ENCODE measurements at regions not wholly inside any gene's neighbourhood (a gene's known extent, or its start where the extent isn't known, plus 50 kb on each side); places are given as distances from the start of the nearest gene placed in this dataset.

DNA sequence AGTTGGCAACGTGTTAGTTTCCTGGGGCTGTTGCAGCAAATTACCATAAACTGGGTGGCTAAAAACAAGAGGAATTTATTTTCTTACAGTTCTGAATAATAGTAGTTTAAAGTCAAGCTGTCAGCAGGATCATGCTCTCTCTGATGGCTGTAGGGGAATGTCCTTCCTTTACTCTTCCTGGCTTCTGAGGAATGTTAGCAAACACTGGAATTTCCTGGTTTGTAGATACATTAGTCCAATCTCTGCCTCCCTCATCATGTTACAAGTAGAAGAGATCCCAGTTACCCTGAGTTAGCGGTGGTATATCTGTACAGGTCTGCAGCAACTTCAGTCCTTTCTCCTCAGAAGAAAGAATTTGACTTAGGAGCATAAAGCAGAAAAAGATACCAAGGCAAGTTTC is 2249.1 kb downstream of the NCAM2 start:
- DNase-seq: no peak

DNA sequence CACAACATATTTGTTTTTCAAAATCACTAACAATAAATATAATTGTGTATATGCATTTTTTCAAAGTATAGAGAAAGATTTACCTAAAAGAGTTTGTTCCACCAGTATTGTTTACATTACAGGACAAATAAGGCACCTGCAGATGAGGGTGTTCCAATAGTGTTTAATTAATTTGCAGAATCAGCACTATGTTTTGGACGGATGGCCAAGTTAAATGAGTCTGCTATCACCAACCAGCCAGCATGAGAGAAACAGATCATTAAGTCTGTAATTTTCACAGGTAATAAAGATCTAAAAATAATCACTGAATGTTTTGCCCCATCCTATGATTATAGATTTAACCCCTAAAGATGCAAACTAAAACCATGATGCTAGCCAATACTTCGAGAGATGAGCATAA is 2247.0 kb downstream of the NCAM2 start:
- no peak for DNase-seq

DNA sequence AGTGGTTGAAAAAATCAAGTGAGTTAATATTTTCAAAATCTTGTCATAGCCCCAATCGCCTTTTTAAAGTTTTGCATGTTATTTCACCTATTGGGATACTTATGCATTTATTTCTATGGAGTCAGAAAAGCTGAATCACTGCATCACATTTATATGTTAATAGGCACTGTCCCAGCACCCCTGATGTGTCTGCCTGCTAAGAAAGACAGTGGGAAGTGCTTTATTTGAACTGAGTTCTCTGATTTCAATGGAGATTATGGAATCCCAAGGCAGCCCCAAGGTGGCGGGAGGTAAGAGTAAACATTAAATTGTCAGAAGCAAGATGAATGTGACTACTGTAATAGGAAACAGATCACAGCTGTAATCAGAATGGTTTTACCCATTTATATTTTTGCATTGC is 2225.7 kb downstream of the NCAM2 start:
- DNase-seq: no peak

DNA sequence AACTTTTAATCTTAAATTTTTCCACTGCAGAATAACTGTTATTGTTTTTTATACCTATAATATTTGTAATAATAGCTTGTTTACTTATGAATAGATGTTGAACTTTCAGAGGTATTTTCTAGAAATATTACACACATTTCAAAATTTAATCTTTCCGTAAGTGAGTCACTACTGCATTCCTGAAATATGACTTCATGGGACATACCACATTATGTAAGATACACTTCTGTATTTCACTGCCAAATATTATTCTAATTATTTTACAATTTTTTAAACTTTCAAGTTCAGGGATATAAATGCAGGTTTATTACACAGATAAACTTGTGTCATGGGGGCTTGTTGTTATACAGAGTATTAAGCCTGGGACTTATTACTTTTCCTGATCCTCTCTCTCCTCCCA is 2220.5 kb downstream of the NCAM2 start:
- no peak for DNase-seq

DNA sequence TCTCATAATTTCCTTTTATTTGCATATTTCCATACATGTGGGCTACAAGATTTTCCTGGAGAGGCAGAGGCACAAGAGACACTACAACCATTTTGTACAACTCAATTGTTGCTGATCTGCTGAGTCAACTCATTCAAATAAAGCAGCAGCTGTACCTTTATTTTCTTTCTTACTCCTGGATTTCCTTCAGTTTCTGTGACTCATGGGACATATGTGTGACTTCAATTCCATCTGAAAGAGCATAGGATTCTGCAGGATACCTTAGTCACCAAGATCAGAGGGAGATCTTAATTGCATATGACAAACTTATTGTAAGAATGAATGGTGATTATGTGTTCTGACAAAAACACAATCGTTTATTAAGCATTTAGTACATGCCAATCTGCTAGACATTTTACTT is 2219.4 kb downstream of the NCAM2 start:
- no peak for DNase-seq

DNA sequence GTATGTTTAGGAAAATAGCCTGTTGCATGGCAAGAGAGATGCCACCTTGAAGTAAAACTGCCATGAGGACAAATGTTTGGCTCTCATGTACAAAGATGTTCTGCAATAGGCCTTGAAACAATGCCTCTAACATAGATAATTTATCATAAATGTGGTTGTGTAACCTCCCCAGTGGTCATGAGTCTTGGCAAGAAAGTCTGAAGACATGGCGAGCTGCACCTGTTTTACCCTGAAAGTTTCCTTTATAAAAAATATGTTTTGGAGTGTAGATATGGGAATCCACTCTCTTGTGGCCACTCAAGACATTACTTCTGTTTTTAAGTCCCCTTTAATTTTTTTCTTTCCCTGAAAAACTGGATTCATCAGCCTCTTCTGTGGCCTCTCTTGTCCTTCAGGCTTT is 2217.1 kb downstream of the NCAM2 start:
- no peak for DNase-seq

Measured in NCI-H748 treated with DMSO at 0.1 percent for 48 hours (cell line).